Suprapubic skin (tissue), 3 donors: ENCODE measurements at regions not wholly inside any gene's neighbourhood (a gene's known extent, or its start where the extent isn't known, plus 50 kb on each side); places are given as distances from the start of the nearest gene placed in this dataset.

ENCODE experiments used
- POLR2AphosphoS5 ChIP-seq, 3 donors: sonication (generic); formaldehyde crosslinking; IDR thresholded peaks; one replicate each; pipeline ENCODE4 v1.6.1; 2017; ENCODE audit warnings: antibody characterized with exemption in 3 of 3
- TF ChIP-seq, protein P1 (sequence below), 2 donors: fragments of 200-600 bp in 1 of 2; fragments of 450-650 bp in 1 of 2; sonication (generic) in 1 of 2; IDR thresholded peaks; one replicate each; pipeline ENCODE4 v1.5.1; 2016 to 2019; ENCODE audit warnings: antibody characterized with exemption in 2 of 2, mild to moderate bottlenecking in 1 of 2, moderate library complexity in 1 of 2

GRCh38 chr5:103783669-103784068 is 221.1 kb upstream of the NUDT12 start:
- TF ChIP-seq, protein P1, sequence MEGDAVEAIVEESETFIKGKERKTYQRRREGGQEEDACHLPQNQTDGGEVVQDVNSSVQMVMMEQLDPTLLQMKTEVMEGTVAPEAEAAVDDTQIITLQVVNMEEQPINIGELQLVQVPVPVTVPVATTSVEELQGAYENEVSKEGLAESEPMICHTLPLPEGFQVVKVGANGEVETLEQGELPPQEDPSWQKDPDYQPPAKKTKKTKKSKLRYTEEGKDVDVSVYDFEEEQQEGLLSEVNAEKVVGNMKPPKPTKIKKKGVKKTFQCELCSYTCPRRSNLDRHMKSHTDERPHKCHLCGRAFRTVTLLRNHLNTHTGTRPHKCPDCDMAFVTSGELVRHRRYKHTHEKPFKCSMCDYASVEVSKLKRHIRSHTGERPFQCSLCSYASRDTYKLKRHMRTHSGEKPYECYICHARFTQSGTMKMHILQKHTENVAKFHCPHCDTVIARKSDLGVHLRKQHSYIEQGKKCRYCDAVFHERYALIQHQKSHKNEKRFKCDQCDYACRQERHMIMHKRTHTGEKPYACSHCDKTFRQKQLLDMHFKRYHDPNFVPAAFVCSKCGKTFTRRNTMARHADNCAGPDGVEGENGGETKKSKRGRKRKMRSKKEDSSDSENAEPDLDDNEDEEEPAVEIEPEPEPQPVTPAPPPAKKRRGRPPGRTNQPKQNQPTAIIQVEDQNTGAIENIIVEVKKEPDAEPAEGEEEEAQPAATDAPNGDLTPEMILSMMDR (IDR thresholded peaks at IDR 0.05) = no peak
- no peak for TF ChIP-seq POLR2AphosphoS5 (IDR thresholded peaks at IDR 0.05)
